Spleen (tissue), 11 donors: ENCODE measurements at regions not wholly inside any gene's neighbourhood (a gene's known extent, or its start where the extent isn't known, plus 50 kb on each side); places are given as distances from the start of the nearest gene placed in this dataset.

Experiments
- DNase-seq: peaks from one replicate; pipeline ENCODE4 v3.0.0-alpha.2; 2020
- H3K27ac ChIP-seq, 8 donors: fragments of 200-600 bp; sonication (generic) in 7 of 8; 1 replicate in 4 of 8; 2 replicates in 4 of 8; pipeline versions ENCODE4 v1.5.0 to v1.8.0; 2016 to 2021; ENCODE audit warnings: inconsistent platforms in 4 of 8, mild to moderate bottlenecking in 4 of 8, moderate library complexity in 1 of 8
- H3K27me3 ChIP-seq, 7 donors: fragments of 200-600 bp; sonication (generic) in 6 of 7; replicated peaks in 1 of 7; 1 replicate in 4 of 7; 2 replicates in 3 of 7; pipeline versions ENCODE4 v1.5.0 to v1.8.0; 2016 to 2021; ENCODE audit warnings: inconsistent platforms in 3 of 7, mild to moderate bottlenecking in 1 of 7
- H3K36me3 ChIP-seq, 6 donors: fragments of 200-600 bp; sonication (generic) in 5 of 6; 1 replicate in 4 of 6; 2 replicates in 2 of 6; pipeline versions ENCODE4 v1.5.0 to v1.8.0; 2016 to 2021; ENCODE audit warnings: inconsistent platforms in 2 of 6
- H3K4me1 ChIP-seq, 6 donors: fragments of 200-600 bp; sonication (generic) in 5 of 6; 1 replicate in 3 of 6; 2 replicates in 3 of 6; pipeline versions ENCODE4 v1.5.0 to v1.8.0; 2016 to 2021; ENCODE audit warnings: inconsistent platforms in 3 of 6
- H3K4me3 ChIP-seq, 8 donors: fragments of 200-600 bp; sonication (generic) in 7 of 8; 1 replicate in 4 of 8; 2 replicates in 4 of 8; pipeline versions ENCODE4 v1.5.0 to v1.8.0; 2016 to 2021; ENCODE audit warnings: inconsistent platforms in 4 of 8, mild to moderate bottlenecking in 4 of 8, moderate library complexity in 2 of 8
- H3K9me3 ChIP-seq, 8 donors: fragments of 200-600 bp; sonication (generic) in 7 of 8; 1 replicate in 4 of 8; 2 replicates in 4 of 8; pipeline versions ENCODE4 v1.5.0 to v1.8.0; 2016 to 2021; ENCODE audit warnings: inconsistent platforms in 4 of 8
- CTCF ChIP-seq, 11 experiments: fragments of 200-600 bp in 7 of 11; fragments of 450-650 bp in 4 of 11; sonication (generic) in 4 of 11; IDR thresholded peaks in 8 of 11; conservative IDR thresholded peaks in 3 of 11; 1 replicate in 7 of 11; 2 replicates in 4 of 11; pipeline versions ENCODE4 v1.4.0 to v1.8.0; 2016 to 2021; ENCODE audit warnings: antibody characterized with exemption in 11 of 11, inconsistent platforms in 4 of 11, mild to moderate bottlenecking in 1 of 11
- POLR2A ChIP-seq, 3 donors: fragments of 450-650 bp; IDR thresholded peaks; one replicate each; pipeline ENCODE4 v1.5.1; 2017; ENCODE audit warnings: antibody characterized with exemption in 3 of 3, mild to moderate bottlenecking in 1 of 3
- POLR2AphosphoS5 ChIP-seq, 3 donors: sonication (generic); formaldehyde crosslinking; IDR thresholded peaks; one replicate each; pipeline ENCODE4 v1.5.1; 2017; ENCODE audit warnings: antibody characterized with exemption in 3 of 3
- WGBS, 5 donors: extraction: QIAGEN DNeasy Blood & Tissue Kit in 3 of 5; methylation state at CpG; one replicate each; pipeline versions ENCODE4 v1.1.5 to v1.1.7; 2013 to 2018; 5-methylcytosine and 5-hydroxymethylcytosine counted together
- intact Hi-C: fragments of 100-400 bp; cut with DNase I; formaldehyde crosslinking; loops from one replicate; pipeline ENCODE4 v1.15.0; 2023; ENCODE audit warnings: low total_unique reads
- donor health status: healthy with polysubstance abuse.
- donor health status: DM: no; HTN: no; CAD: no; lungs with moderate emphysema.
- donor health status: DM: no; HTN: no; CAD: no.
- donor health status: Bipolar disorder and iron deficiency.
- donor health status: healthy.
- donor health status: DM: no; HTN: no; CAD: no.
- donor health status: DM: yes; HTN: yes; CAD: no.

- TF ChIP-seq CTCF (IDR thresholded peaks at IDR 0.05 in 8 of 11, conservative IDR thresholded peaks at IDR 0.05 in 3 of 11): no peak
- no peaks in the 10 kb centered on the region for H3K4me1 ChIP-seq
- no peaks in the 10 kb centered on the region for H3K9me3 ChIP-seq
- no peak overlapping the region for H3K4me3 ChIP-seq
- 50 to 77% (median 62%) methylated on average over 7 of the region's 7 CpGs for WGBS, 5 donors
- DNase-seq: no peak
- no peak overlapping the region for H3K27ac ChIP-seq
- H3K27me3 ChIP-seq: peaks cover 0 to 4% (median 0%) of the 10 kb centered on the region in 7 donors
- intact Hi-C loops: no loop called here
- no peaks in the 10 kb centered on the region for H3K36me3 ChIP-seq
Measured at GRCh38 chr6:1081551-1082284, 230.2 kb upstream of the FOXQ1 start.

GRCh38 chr6:1080453-1081337 is 231.2 kb upstream of the FOXQ1 start:
- Histone ChIP-seq H3K9me3 (no peaks in the 10 kb centered on the region), H3K4me3 (no peak overlapping the region), H3K4me1 (no peaks in the 10 kb centered on the region), H3K27me3 (peaks cover 0 to 4% (median 0%) of the 10 kb centered on the region in 7 donors), H3K36me3 (no peaks in the 10 kb centered on the region), H3K27ac (no peak overlapping the region)
- intact Hi-C loops: no loop called here
- DNase-seq: no peak
- no peak for TF ChIP-seq POLR2AphosphoS5 (IDR thresholded peaks at IDR 0.05)
- TF ChIP-seq POLR2A (IDR thresholded peaks at IDR 0.05): no peak
- TF ChIP-seq CTCF (IDR thresholded peaks at IDR 0.05 in 8 of 11, conservative IDR thresholded peaks at IDR 0.05 in 3 of 11): no peak
- WGBS, 5 donors: 94% methylated on average over 24 to 34 of the region's 34 CpGs

- WGBS, 5 donors: 79 to 95% (median 87%) methylated on average over 6 of the region's 6 CpGs
Measured at GRCh38 chr6:1079525-1079924, 232.4 kb upstream of the FOXQ1 start.

More at GRCh38 chr6:1079525-1079924, 232.4 kb upstream of the FOXQ1 start:
- intact Hi-C loops: no loop called here
- Histone ChIP-seq H3K4me3 (no peak overlapping the region), H3K27me3 (peaks cover 0 to 10% (median 0%) of the 10 kb centered on the region in 7 donors), H3K9me3 (no peaks in the 10 kb centered on the region), H3K27ac (no peak overlapping the region), H3K36me3 (no peaks in the 10 kb centered on the region), H3K4me1 (no peaks in the 10 kb centered on the region)
- no peak for DNase-seq
- no peak for TF ChIP-seq CTCF (IDR thresholded peaks at IDR 0.05 in 8 of 11, conservative IDR thresholded peaks at IDR 0.05 in 3 of 11)
